Bronchial epithelial cell (primary cell): ENCODE measurements at regions not wholly inside any gene's neighbourhood (a gene's known extent, or its start where the extent isn't known, plus 50 kb on each side); places are given as distances from the start of the nearest gene placed in this dataset.

Experiments used
- DNase-seq: peaks from one replicate; pipeline ENCODE4 v3.0.0-alpha.2; 2010; ENCODE audit warnings: low read depth
- FAIRE-seq: peaks from 2 replicates; lab custom pipeline; 2011; peaks lifted over from hg19 to GRCh38; lab: Jason Lieb, UNC
- H3K27me3 ChIP-seq: 2 replicates; pipeline ENCODE4 v1.5.1; 2011; ENCODE audit warnings: low read length; ENCODE audit not compliant: control insufficient read depth, insufficient read depth
- H3K36me3 ChIP-seq: 2 replicates; pipeline ENCODE4 v1.5.1; 2011; ENCODE audit warnings: low read length; ENCODE audit not compliant: control insufficient read depth, insufficient read depth
- H3K4me3 ChIP-seq: 2 replicates; pipeline ENCODE4 v1.5.1; 2011; ENCODE audit warnings: mild to moderate bottlenecking, low read depth, low read length, control low read depth
- CTCF ChIP-seq: IDR thresholded peaks from 2 replicates; pipeline ENCODE4 v1.5.1; 2011; ENCODE audit warnings: mild to moderate bottlenecking, moderate library complexity, low read length, control low read depth, inconsistent platforms; ENCODE audit not compliant: insufficient read depth, severe bottlenecking

GRCh38 chr7:51645255-51645654, 328.6 kb upstream of the COBL start:
- no peak for FAIRE-seq

GRCh38 chr7:51644216-51644615, 327.6 kb upstream of the COBL start:
- no peaks in the 10 kb centered on the region for H3K27me3 ChIP-seq
- DNase-seq (no peak), FAIRE-seq (no peak)
- no peak overlapping the region for H3K4me3 ChIP-seq
- TF ChIP-seq CTCF, result no peak
- no peaks in the 10 kb centered on the region for H3K36me3 ChIP-seq

More at GRCh38 chr7:51645255-51645654, 328.6 kb upstream of the COBL start:
- no peak for TF ChIP-seq CTCF
- Histone ChIP-seq H3K36me3 (no peaks in the 10 kb centered on the region), H3K27me3 (no peaks in the 10 kb centered on the region), H3K4me3 (no peak overlapping the region)
- no peak for DNase-seq

- no peak overlapping the region for H3K4me3 ChIP-seq
- H3K36me3 ChIP-seq, result no peaks in the 10 kb centered on the region
- no peaks in the 10 kb centered on the region for H3K27me3 ChIP-seq
- no peak for TF ChIP-seq CTCF
- no peak for FAIRE-seq
- DNase-seq, result no peak
Observed at GRCh38 chr7:51640841-51641240, 324.2 kb upstream of the COBL start.

- DNase-seq, result no peak
- H3K36me3 ChIP-seq, result no peaks in the 10 kb centered on the region
- H3K27me3 ChIP-seq, result no peaks in the 10 kb centered on the region
- no peak overlapping the region for H3K4me3 ChIP-seq
- FAIRE-seq, result no peak
- no peak for TF ChIP-seq CTCF
Observed at GRCh38 chr7:51639661-51640334, 323.2 kb upstream of the COBL start.

- DNase-seq, result no peak
- TF ChIP-seq CTCF, result no peak
- no peaks in the 10 kb centered on the region for H3K36me3 ChIP-seq
- no peak overlapping the region for H3K4me3 ChIP-seq
- H3K27me3 ChIP-seq, result no peaks in the 10 kb centered on the region
- no peak for FAIRE-seq
Observed at GRCh38 chr7:51636503-51636902, 319.9 kb upstream of the COBL start.

GRCh38 chr7:51635775-51636174, 319.2 kb upstream of the COBL start:
- no peak for FAIRE-seq

More at GRCh38 chr7:51635775-51636174, 319.2 kb upstream of the COBL start:
- H3K4me3 ChIP-seq, result no peak overlapping the region
- H3K27me3 ChIP-seq, result no peaks in the 10 kb centered on the region
- no peak for DNase-seq
- no peaks in the 10 kb centered on the region for H3K36me3 ChIP-seq
- no peak for TF ChIP-seq CTCF
